OCI-LY1 (cell line): ENCODE measurements at regions not wholly inside any gene's neighbourhood (a gene's known extent, or its start where the extent isn't known, plus 50 kb on each side); places are given as distances from the start of the nearest gene placed in this dataset.

Experiments used
- CTCF ChIP-seq: fragments of 200-600 bp; sonication (generic), shearing (Covaris generic); IDR thresholded peaks from 2 replicates; pipeline ENCODE4 v1.5.1; 2017; ENCODE audit warnings: mild to moderate bottlenecking, antibody characterized with exemption, low read length, moderate library complexity, mixed read lengths
- EZH2 ChIP-seq: fragments of 200-600 bp; sonication (generic), shearing (Covaris generic); IDR thresholded peaks from 2 replicates; pipeline ENCODE4 v1.8.0; 2017; ENCODE audit warnings: borderline replicate concordance, mixed run types, mild to moderate bottlenecking, antibody characterized with exemption, low read length, moderate library complexity, mixed read lengths

GRCh38 chr5:124352312-124352711 lies 394.1 kb downstream of the ZNF608 start:
- TF ChIP-seq CTCF (no peak), EZH2 (no peak)
